Stimulated activated CD4-positive, alpha-beta T cell treated with anti-CD3 and anti-CD28 coated beads, Interleukin-2, amount 100 ng/mL, for 24 hours (primary cell): ENCODE measurements at regions not wholly inside any gene's neighbourhood (a gene's known extent, or its start where the extent isn't known, plus 50 kb on each side); places are given as distances from the start of the nearest gene placed in this dataset.

Source experiments
- DNase-seq, 2 donors: peaks; one replicate each; pipeline ENCODE4 v3.0.0-alpha.2; 2020

DNA sequence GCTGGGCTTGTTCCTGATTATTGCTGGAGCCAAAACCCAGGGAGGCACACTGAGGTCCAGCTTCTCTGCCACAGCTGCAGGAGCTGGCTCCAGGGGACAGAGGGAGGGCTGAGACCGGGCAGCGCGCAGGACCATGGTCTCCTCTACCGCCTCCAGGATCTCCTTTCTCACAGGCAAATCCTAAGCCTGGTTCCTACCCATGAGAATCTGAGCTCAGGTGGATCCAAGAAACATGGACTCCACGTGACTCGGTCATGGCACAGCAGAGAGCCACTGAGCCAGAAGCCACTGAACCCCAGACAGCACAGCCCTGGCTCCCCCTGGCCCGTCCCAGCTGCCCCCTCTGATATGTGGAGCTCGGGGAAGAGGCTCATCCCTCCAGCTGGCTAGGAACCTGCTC lies 653.4 kb upstream of the ID2 start:
- no peak for DNase-seq

DNA sequence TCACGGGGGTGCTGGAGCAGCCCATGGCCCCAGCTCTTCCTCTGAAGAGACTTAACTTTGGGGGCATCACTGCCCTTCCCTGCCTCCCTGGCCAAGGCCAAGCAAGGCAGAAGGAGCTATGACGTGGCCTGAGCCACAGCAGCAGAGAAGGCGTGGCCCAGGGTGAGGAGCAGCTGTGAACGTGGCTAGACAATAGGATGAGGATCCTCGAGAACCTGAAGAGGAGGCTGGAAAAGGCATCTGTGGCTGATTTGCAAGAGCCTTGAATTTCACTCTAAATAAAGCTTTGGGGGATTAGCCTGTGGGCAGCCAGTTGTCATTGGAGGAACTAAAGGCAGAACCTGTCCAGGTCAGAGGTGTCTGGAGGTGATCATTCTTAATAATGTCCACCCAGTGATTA lies 652.9 kb upstream of the ID2 start:
- no peak for DNase-seq

DNA sequence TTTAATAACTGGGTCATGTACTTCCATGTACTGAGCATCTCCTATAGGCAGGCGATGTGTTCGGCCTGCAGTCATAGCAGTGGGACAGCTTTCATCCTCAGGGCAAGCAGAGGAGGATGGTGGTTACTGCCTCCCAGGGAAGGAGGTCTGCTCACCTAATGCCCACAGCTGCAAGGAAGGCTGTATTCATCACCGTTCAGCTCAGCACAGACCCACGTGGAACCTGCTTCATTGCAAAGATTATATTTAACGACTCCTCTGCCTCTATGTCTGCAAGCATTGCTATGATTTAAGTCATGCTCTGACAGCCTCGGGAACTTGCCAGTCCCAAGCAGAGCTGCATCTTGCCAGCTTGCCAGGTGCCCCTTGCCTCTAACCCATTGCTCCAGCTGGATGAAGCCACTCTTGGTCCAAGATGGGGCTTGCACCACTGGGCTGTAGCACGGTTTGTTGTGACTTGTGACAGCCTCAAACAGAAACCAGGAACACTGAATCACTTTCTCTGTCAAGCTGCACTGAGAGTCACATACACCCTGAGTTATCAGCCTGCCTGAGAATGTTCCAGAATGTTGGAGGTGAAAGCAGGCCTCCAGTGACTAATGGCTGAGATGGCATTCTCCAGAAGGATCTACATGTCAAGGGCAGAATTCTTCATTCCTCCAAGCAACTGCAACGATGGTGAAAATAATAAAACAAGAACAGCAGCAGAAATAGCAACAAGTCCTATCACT lies 651.1 kb upstream of the ID2 start:
- no peak for DNase-seq

- DNase-seq, result no peak
Observed at GRCh38 chr2:8031370-8031769, 650.5 kb upstream of the ID2 start.

DNA sequence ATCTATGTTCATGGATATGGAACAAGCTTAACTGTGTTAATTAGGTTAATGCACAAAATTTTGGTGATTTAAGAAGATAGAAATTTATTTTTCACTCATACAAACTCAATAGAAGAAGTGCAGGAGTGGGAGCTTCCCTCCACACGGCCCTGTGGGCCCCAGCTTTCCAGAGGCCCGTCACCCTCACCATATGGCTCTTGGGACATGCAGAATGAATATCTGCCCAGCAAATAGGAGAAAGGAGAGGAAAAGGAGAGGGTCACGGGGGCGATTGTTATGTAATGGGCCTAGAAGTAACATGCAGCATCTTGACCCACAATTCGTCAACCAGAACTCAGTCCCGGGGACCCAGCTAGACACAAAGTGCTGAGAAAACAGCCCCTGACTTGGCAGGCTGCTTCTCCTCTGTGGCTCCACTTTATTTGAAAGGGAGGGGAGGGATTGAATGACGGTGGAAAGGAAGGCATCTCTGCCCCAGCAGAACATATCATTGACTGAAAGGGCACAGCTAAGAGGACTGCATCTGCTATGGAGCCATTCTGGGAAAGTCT lies 648.2 kb upstream of the ID2 start:
- no peak for DNase-seq

DNA sequence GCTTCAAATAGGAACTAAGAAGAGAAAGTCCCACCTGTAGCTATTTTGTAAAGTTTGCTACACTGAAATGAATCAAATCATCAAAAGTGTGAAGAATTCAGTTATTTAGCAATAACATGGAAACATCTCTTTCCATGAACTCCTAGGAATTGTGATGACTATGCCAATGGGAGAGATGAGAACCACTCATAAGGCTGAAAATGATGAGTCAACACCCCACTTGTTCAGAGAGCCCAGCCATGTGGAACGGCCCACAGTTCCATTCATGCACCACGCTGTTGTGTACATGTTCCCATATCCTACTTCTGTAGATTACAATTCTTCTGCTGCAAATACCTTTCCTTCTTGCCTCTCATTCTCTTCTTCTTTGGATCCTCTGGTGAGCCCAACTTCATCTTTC lies 645.5 kb upstream of the ID2 start:
- DNase-seq, result no peak

DNA sequence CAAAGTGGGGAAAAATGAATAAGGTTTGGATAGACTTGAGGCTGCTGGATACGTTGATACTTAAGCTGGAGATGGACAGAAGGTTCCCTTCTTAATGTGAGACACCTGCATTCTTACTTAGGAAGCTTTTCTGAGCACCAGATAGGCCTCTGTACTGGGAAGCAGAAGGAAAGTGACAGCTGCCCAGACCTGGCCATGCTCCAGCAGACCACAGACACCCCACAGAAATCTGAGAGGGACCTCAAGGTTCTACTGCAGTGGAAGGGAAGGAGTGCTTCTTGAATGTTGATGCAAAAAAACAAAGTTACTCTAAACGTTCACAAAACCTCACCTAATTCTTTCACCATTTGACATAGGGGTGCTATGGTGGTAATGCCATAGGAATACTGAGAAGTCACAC lies 642.1 kb upstream of the ID2 start:
- DNase-seq, result no peak

DNA sequence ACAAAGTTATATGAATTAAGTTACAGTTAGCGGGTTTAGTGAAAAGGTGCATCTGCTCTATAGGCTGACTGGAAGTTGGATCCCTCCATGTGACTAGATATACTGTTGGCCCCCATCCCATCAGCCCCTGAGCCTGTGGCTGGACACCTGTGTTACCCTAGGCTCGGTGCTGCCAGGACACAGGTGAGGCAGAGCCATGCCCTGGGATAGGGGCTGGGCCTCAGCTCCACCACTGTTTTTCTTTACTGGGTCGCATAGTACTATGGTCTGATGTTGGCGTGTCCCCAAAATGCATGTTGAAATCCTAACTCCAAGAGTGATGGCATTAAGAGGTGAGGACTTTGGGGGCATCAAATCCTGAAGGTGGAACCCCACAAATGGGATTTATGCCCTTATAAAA lies 638.6 kb upstream of the ID2 start:
- DNase-seq, result no peak

DNA sequence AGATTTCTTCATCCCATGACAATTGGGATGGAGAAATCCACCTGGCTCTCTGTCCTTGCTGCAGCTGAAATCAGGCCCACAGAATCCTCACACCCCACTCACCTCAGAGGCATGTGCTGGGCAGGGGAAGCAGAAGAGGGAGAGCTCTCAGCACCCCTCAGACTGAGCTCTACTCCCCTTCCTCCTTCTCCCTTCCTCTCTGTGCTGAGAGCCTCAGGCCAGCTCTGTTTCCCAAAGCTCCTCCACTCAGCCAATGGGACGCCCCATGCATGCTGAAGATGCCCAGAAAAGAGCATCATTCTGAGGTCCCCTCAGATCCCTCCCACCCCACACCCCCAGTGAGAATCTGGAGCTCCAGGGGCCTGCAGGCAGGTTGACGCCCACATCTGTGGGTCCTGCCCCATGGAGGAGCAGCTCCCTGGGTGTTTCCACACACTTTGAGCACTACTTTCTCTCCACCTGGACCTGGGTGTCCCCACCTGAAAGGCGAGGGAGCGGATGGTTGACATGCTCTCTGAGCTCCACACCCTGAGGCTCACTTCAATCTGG lies 637.7 kb upstream of the ID2 start:
- no peak for DNase-seq

- no peak for DNase-seq
Observed at GRCh38 chr2:8045081-8045614, 636.7 kb upstream of the ID2 start.

GRCh38 chr2:8046849-8047248 lies 635.0 kb upstream of the ID2 start:
- no peak for DNase-seq

DNA sequence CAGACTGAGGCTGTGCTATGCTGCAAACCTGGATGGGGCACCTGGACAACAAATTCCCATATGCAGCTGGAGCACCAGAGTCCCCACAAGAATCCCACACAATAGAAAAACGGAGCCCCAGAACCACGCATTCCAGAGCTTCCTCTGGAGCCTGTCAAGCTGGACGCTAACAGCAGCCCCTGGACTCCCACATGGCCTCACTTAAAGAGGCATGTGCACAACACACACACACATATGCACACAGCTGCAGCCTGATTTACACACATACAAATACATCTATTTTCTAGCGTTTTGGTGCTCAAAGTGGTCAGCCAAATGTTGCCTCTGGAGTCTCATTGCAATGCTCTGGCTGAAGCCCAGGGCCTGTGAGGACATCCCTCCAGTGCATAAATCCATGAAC lies 632.7 kb upstream of the ID2 start:
- no peak for DNase-seq

DNA sequence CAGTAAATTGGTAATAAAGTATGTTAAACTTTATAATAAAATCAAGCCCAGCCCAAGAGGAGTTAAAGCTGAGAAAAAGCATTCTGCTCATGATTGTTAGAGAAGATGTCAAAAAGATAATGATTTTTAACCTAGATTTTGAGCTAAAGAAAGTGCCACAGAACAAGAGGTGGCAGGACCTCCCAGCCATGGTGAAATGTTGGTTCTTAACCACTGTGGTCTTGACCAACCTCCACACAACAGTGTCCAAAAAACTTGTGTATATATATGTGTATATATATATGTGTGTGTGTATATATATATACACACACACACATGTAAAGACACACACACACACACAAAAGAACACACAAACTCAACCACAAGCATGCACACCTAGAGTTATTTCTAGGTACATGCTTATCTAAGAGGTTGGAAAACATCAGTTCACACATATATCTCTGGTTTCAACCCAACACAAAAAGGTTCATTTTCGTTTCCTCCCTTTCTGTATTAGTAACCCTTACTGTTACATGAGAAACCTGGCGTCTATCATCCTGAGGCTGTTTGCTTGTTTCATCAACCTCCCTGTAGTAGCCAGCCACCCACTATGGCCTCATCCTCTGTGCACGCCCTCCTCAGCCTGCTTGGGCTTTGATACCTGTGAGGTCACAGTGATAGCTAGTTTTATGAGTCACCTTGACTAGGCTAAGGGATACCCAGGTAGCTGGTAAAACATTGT lies 631.8 kb upstream of the ID2 start:
- peak; percentile 56 to 63 for DNase-seq

DNA sequence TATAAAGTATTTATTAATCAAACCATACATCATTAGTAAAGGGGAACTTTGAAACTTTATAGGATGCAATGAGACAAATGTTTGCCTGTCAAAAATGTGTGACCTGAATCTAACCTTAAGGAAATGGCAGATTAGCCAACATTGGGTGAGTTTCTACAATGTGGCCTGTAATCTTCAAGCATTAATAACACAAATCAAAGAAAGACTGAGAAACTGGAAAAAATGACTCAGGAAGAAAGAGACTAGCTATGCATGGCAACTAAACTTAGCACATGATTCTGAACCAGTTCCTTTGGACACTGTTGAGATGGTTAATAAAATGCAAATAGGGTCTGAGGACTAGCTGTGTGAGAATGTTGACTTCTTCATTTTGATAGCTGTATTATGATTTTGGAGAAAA lies 628.6 kb upstream of the ID2 start:
- DNase-seq, result no peak

DNA sequence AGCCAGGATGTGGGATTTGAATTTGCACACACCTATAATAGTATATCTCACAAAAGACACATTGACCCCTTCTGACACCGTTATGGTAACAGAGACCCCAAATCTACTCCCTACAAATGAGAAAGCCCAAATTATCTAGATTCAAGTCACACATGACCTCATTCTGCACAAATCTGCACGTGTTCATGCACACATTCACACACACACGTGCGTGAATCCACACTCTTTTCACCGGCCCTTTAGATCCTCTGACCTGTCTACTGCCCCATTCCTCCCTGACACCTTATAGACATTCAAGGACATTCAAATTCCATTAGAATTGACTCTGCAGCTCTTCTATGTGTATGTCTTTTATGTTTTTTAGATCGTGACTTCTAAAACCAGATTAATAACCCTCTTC lies 627.8 kb upstream of the ID2 start:
- DNase-seq, result no peak

DNA sequence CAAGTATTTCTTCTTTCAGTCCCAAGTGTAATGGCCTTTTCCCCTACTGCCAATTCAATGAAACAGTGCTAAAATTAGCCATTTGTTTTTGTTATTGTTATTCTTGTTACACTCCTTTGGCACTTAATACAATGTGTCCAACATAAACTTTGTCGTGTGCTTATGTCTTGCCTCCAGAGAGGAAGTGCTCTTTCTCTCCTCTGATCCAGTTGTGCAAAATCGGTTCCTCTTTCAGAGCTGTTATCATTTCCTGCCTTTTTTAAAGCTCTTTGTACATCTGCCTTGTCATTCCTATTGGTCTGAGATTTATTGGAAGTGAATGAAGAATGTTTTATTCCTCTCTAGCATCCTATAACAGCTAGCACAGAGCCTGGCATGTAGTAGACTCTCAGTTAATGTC lies 623.2 kb upstream of the ID2 start:
- DNase-seq, result no peak

- DNase-seq, result no peak
Observed at GRCh38 chr2:8059255-8059654, 622.6 kb upstream of the ID2 start.

DNA sequence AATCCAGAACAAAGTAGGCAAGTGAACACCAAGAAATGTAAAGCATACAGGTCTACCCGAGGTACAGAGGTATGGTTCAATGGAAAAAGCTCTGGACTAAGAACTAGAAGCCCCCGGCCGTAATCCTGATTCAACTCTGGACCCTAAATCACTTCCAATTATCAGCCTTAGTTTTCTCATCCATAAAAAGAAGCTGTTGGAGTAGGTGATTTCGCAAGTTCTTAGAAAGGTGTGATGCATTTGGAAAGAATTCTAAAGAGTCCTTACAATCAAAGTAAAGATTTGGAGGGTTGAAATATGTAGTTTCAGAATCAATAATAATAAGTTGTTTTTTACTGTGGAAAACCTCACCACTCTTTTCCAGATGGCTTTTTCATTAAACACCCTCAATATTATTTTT lies 622.1 kb upstream of the ID2 start:
- DNase-seq, result no peak

DNA sequence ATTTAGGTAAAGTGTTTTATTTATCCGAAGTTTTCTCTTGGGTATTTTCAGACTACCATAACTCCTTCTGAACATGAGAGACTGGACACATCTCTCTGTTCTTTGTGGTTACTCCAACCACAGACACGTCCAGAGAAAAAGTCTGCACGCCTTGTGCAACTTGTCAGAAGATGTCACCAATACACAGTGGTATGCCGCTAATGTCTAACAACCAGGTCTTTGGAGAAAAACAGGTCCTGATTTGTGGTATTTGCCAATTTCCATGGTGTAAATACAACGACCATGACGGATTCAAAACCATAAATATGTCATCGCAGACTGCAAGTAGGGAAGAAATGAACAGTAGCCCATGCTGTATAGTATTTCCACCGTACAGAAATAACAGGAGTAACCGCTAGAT lies 620.6 kb upstream of the ID2 start:
- DNase-seq, result no peak

GRCh38 chr2:8064603-8065002 lies 617.3 kb upstream of the ID2 start:
- DNase-seq, result no peak

DNA sequence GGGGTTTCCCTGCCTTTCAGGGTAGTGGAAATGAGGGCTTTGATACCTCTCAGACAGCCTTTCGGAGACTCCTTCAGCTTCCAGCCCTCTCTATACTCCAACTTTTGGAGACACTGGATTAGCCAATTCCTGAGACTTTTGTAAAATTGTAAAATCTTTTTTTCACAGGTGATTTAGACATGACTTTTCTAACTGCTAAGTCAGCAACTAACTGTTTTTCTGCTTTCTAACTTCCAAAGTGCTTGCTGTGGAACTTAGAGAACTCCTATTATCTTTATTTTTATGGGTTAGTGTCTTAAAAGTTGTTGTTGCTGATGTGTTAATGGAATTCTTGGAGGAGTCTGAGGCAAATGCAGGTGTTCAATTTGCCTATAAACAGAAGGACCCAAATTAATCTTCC lies 616.7 kb upstream of the ID2 start:
- no peak for DNase-seq

GRCh38 chr2:8067784-8068336 lies 614.0 kb upstream of the ID2 start:
- DNase-seq, result no peak

GRCh38 chr2:8072907-8073306 lies 608.9 kb upstream of the ID2 start:
- DNase-seq, result no peak

- no peak for DNase-seq
Observed at GRCh38 chr2:8073916-8074315, 607.9 kb upstream of the ID2 start.
